IMR-90 (cell line): ENCODE measurements at regions not wholly inside any gene's neighbourhood (a gene's known extent, or its start where the extent isn't known, plus 50 kb on each side); places are given as distances from the start of the nearest gene placed in this dataset.

Experiments
- ATAC-seq: fragments of 200-7000 bp; cut with Tn5 transposase; 2 replicates; pipeline ENCODE4 v1.9.1; 2020; ENCODE audit warnings: low read depth, mild to moderate bottlenecking, moderate library complexity
- BruUV-seq: library from RNA; stranded (reverse); fragments of 400-500 nt; replicated peaks from 2 replicates; lab custom pipeline; 2021; lab: Mats Ljungman, UMichigan
- CTCF ChIA-PET: fragments of 300-600 bp; formaldehyde crosslinking; extraction: SDS; loops from one replicate; lab custom pipeline; 2021; ENCODE audit warnings: antibody characterized with exemption; lab: Yijun Ruan, JAX
- POLR2A ChIA-PET: fragments of 300-600 bp; sonication (Branson Sonifier 250); formaldehyde crosslinking; loops from one replicate; lab custom pipeline; 2022; ENCODE audit warnings: antibody characterized with exemption; ENCODE audit not compliant: unreplicated experiment; lab: Charles Lee
- DNase-seq: peaks from one replicate; pipeline ENCODE4 v3.0.0; 2013
- H2AFZ ChIP-seq: replicated peaks from 2 replicates; pipeline ENCODE3; 2013; ENCODE audit warnings: low read length, mild to moderate bottlenecking; ENCODE audit not compliant: poor library complexity
- H2AK5ac ChIP-seq: 2 replicates; pipeline ENCODE4 v1.6.1; 2013; ENCODE audit warnings: low read depth, low read length, inconsistent platforms
- H2AK9ac ChIP-seq: replicated peaks from 2 replicates; pipeline ENCODE3; 2013; ENCODE audit warnings: mild to moderate bottlenecking, low read depth, low read length, moderate library complexity; ENCODE audit not compliant: poor library complexity
- H2BK120ac ChIP-seq: 2 replicates; pipeline ENCODE4 v1.6.1; 2013; ENCODE audit warnings: low read depth, low read length, inconsistent platforms
- H2BK15ac ChIP-seq: 3 replicates; pipeline ENCODE4 v1.6.1; 2013; ENCODE audit warnings: low read depth, low read length, inconsistent platforms
- H2BK20ac ChIP-seq: 2 replicates; pipeline ENCODE4 v1.6.1; 2013; ENCODE audit warnings: low read depth, mild to moderate bottlenecking, inconsistent platforms, low read length, moderate library complexity
- H2BK5ac ChIP-seq: 2 replicates; pipeline ENCODE4 v1.6.1; 2013; ENCODE audit warnings: mild to moderate bottlenecking, low read depth, low read length, inconsistent platforms; ENCODE audit not compliant: poor library complexity, severe bottlenecking
- H3K14ac ChIP-seq: replicated peaks from 2 replicates; pipeline ENCODE4 v1.6.1; 2013; ENCODE audit warnings: low read depth, low read length, inconsistent platforms
- H3K18ac ChIP-seq: 2 replicates; pipeline ENCODE4 v1.6.1; 2013; ENCODE audit warnings: low read depth, low read length, control low read depth
- H3K23ac ChIP-seq: 2 replicates; pipeline ENCODE4 v1.6.1; 2013; ENCODE audit warnings: low read depth, low read length, inconsistent platforms
- H3K27ac ChIP-seq: 2 replicates; pipeline ENCODE4 v1.5.1; 2013; ENCODE audit warnings: mild to moderate bottlenecking, control low read depth, low read length; ENCODE audit not compliant: insufficient read depth
- H3K27me3 ChIP-seq: 2 replicates; pipeline ENCODE4 v1.6.1; 2013; ENCODE audit warnings: low read length; ENCODE audit not compliant: control insufficient read depth, insufficient read depth
- H3K36me3 ChIP-seq: 2 replicates; pipeline ENCODE4 v1.6.1; 2013; ENCODE audit warnings: low read length, mixed read lengths; ENCODE audit not compliant: control insufficient read depth, insufficient read depth
- H3K4ac ChIP-seq: 2 replicates; pipeline ENCODE4 v1.6.1; 2013; ENCODE audit warnings: low read depth, low read length, inconsistent platforms
- H3K4me1 ChIP-seq: 2 replicates; pipeline ENCODE4 v1.6.1; 2013; ENCODE audit warnings: low read length, mixed read lengths; ENCODE audit not compliant: control insufficient read depth, insufficient read depth
- H3K4me2 ChIP-seq: 2 replicates; pipeline ENCODE4 v1.6.1; 2013; ENCODE audit warnings: low read depth, mild to moderate bottlenecking, control low read depth, low read length, moderate library complexity
- H3K4me3 ChIP-seq: 2 replicates; pipeline ENCODE4 v1.5.1; 2013; ENCODE audit warnings: low read depth, mild to moderate bottlenecking, control low read depth, low read length, moderate library complexity; ENCODE audit not compliant: insufficient read depth
- H3K56ac ChIP-seq: 2 replicates; pipeline ENCODE4 v1.6.1; 2013; ENCODE audit warnings: low read length, inconsistent platforms; ENCODE audit not compliant: insufficient read depth; ENCODE audit errors: extremely low read depth
- H3K79me1 ChIP-seq, 2 experiments: 2 replicates each; pipeline ENCODE4 v1.6.1; 2013; ENCODE audit warnings: low read length in 2 of 2, inconsistent platforms in 1 of 2, low read depth in 1 of 2
- H3K9ac ChIP-seq: 2 replicates; pipeline ENCODE4 v1.6.1; 2013; ENCODE audit warnings: low read depth, low read length, control low read depth
- H3K9me1 ChIP-seq: 2 replicates; pipeline ENCODE4 v1.6.1; 2013; ENCODE audit warnings: low read length, inconsistent platforms; ENCODE audit not compliant: insufficient read depth
- H3K9me3 ChIP-seq: 2 replicates; pipeline ENCODE4 v1.6.1; 2013; ENCODE audit warnings: low read length; ENCODE audit not compliant: control insufficient read depth, insufficient read depth
- H4K20me1 ChIP-seq: 2 replicates; pipeline ENCODE4 v1.6.1; 2013; ENCODE audit warnings: low read length, inconsistent platforms; ENCODE audit not compliant: insufficient read depth
- H4K5ac ChIP-seq: 2 replicates; pipeline ENCODE4 v1.6.1; 2013; ENCODE audit warnings: mild to moderate bottlenecking, low read depth, low read length, control low read depth
- H4K8ac ChIP-seq, 2 experiments: 2 replicates each; pipeline ENCODE4 v1.6.1; 2013; ENCODE audit warnings: low read depth in 2 of 2, low read length in 2 of 2, control low read depth in 1 of 2, inconsistent platforms in 1 of 2
- H4K91ac ChIP-seq: 2 replicates; pipeline ENCODE4 v1.6.1; 2013; ENCODE audit warnings: low read depth, low read length, inconsistent platforms; ENCODE audit not compliant: insufficient read depth
- BHLHE40 ChIP-seq: fragments of 150-350 bp; IDR thresholded peaks from 2 replicates; pipeline ENCODE4 v1.6.1; 2016; ENCODE audit warnings: mild to moderate bottlenecking, low read depth, low read length
- CEBPB ChIP-seq: IDR thresholded peaks from 2 replicates; pipeline ENCODE4 v1.6.1; 2012; ENCODE audit warnings: low read depth, low read length, improper control_type of control experiment
- CHD1 ChIP-seq: IDR thresholded peaks from 2 replicates; pipeline ENCODE4 v1.6.1; 2012; ENCODE audit warnings: low read depth, low read length, improper control_type of control experiment
- ELK1 ChIP-seq: fragments of 150-350 bp; IDR thresholded peaks from 2 replicates; pipeline ENCODE4 v1.6.1; 2016; ENCODE audit warnings: low read depth, mild to moderate bottlenecking, low read length, moderate library complexity, borderline replicate concordance
- FOS ChIP-seq: fragments of 150-350 bp; IDR thresholded peaks from 2 replicates; pipeline ENCODE4 v1.6.1; 2016; ENCODE audit warnings: low read depth, low read length
- MAFK ChIP-seq: IDR thresholded peaks from 2 replicates; pipeline ENCODE4 v1.6.1; 2012; ENCODE audit warnings: low read depth, low read length, improper control_type of control experiment
- MAZ ChIP-seq: IDR thresholded peaks from 2 replicates; pipeline ENCODE4 v1.6.1; 2012; ENCODE audit warnings: low read depth, mild to moderate bottlenecking, low read length, improper control_type of control experiment, moderate library complexity, borderline replicate concordance
- MXI1 ChIP-seq: IDR thresholded peaks from 2 replicates; pipeline ENCODE4 v1.6.1; 2012; ENCODE audit warnings: low read depth, mild to moderate bottlenecking, low read length, moderate library complexity, borderline replicate concordance
- NFE2L2 ChIP-seq: fragments of 150-350 bp; IDR thresholded peaks from 2 replicates; pipeline ENCODE4 v1.6.1; 2016; ENCODE audit warnings: low read depth, mild to moderate bottlenecking, low read length
- POLR2A ChIP-seq: IDR thresholded peaks from 2 replicates; pipeline ENCODE4 v1.6.1; 2012; ENCODE audit warnings: mild to moderate bottlenecking, low read depth, low read length
- RAD21 ChIP-seq: IDR thresholded peaks from 2 replicates; pipeline ENCODE4 v1.6.1; 2012; ENCODE audit warnings: low read length, improper control_type of control experiment
- RCOR1 ChIP-seq: IDR thresholded peaks from 2 replicates; pipeline ENCODE4 v1.6.1; 2012; ENCODE audit warnings: mild to moderate bottlenecking, low read length, improper control_type of control experiment; ENCODE audit not compliant: insufficient replicate concordance
- RFX5 ChIP-seq: IDR thresholded peaks from 2 replicates; pipeline ENCODE4 v1.8.0; 2012; ENCODE audit warnings: low read depth, mild to moderate bottlenecking, low read length, moderate library complexity
- SMC3 ChIP-seq: fragments of 150-350 bp; IDR thresholded peaks from 2 replicates; pipeline ENCODE4 v1.6.1; 2016; ENCODE audit warnings: low read depth, mild to moderate bottlenecking, antibody characterized with exemption, low read length, moderate library complexity
- USF2 ChIP-seq: fragments of 150-350 bp; IDR thresholded peaks from 2 replicates; pipeline ENCODE4 v1.6.1; 2017; ENCODE audit warnings: mild to moderate bottlenecking, antibody characterized with exemption, low read length, low read depth
- WGBS, 2 experiments: methylation state at CpG; one replicate each; pipeline versions ENCODE4 v1.1.5 to v1.1.7; 2013; ENCODE audit warnings: missing lambda C conversion rate in 2 of 2; ENCODE audit not compliant: insufficient read length in 1 of 2; ENCODE audit errors: extremely low coverage in 2 of 2; 5-methylcytosine and 5-hydroxymethylcytosine counted together
- dilution Hi-C: fragments of 300-500 bp; cut with HindIII; formaldehyde crosslinking; loops from one replicate; pipeline ENCODE4 v1.14.3; 2018; ENCODE audit warnings: low sequenced_read_pairs; ENCODE audit not compliant: unreplicated experiment
- in situ Hi-C: fragments of 300-500 bp; cut with MboI; formaldehyde crosslinking; loops from 3 replicates; pipeline ENCODE4 v1.14.3; 2019; ENCODE audit warnings: low sequenced_read_pairs, inconsistent platforms, mixed read lengths
- intact Hi-C: fragments of 100-400 bp; cut with micrococcal nuclease; formaldehyde crosslinking; loops from 2 replicates; pipeline ENCODE4 v1.10.0; 2022
- TF ChIP-seq, protein P1 (sequence below): conservative IDR thresholded peaks from 2 replicates; pipeline ENCODE4 v1.5.1; 2012; ENCODE audit warnings: mild to moderate bottlenecking, low read depth, low read length, improper control_type of control experiment

DNA sequence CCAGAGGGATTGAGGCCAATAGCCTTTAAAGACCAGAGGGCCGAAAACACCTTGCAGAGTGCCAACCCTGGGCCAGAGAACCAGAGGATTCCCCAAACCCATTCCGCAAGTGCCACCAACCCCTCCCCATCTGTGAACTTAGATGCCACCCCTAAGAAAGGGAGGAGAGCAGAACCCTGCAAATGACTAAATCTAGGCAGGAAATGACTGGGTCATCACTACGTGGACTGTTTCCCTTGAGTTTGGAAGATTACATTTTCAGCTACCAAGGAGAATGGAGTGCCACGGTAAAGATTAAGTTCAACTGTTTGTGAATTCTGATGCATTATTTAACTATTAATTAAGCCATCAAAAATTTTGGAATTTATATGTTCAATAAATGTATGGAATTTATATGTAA is 142.8 kb downstream of the ENC1 start:
- no peak overlapping the region for H2BK120ac ChIP-seq
- no peak overlapping the region for H2AFZ ChIP-seq
- no peak overlapping the region for H3K4me2 ChIP-seq
- H3K14ac ChIP-seq: no peak overlapping the region
- no peaks in the 10 kb centered on the region for H3K9me3 ChIP-seq
- DNase-seq: peak; percentile 25
- dilution Hi-C loops (no loop called here), in situ Hi-C loops (no loop called here), intact Hi-C loops (loop anchor here (10.0 kb wide), 1 partner anchor 137 kb away; no protein-coding TSS in a partner anchor)
- no CpG with 5 or more reads among the region's 4 CpGs for WGBS, 2 experiments
- ChIA-PET POLR2A (no interaction called here), CTCF (no interaction called here)
- H2AK5ac ChIP-seq: no peak overlapping the region
- no peak overlapping the region for H4K91ac ChIP-seq
- H4K5ac ChIP-seq: no peak overlapping the region
- H2BK20ac ChIP-seq: no peak overlapping the region
- H2BK15ac ChIP-seq: no peak overlapping the region
- H3K4ac ChIP-seq: no peak overlapping the region
- H3K23ac ChIP-seq: no peak overlapping the region
- no peak for ATAC-seq
- BruUV-seq: no TSS peak
- no peak overlapping the region for H3K56ac ChIP-seq
- no peak overlapping the region for H3K9ac ChIP-seq
- no peak overlapping the region for H3K4me3 ChIP-seq
- TF ChIP-seq MAFK (no peak), ELK1 (no peak), RFX5 (no peak), RAD21 (no peak), RCOR1 (no peak), CEBPB (no peak), POLR2A (no peak), NFE2L2 (no peak), FOS (no peak), USF2 (no peak), MAZ (no peak), MXI1 (no peak), CHD1 (no peak), BHLHE40 (no peak), SMC3 (no peak)
- TF ChIP-seq, protein P1, sequence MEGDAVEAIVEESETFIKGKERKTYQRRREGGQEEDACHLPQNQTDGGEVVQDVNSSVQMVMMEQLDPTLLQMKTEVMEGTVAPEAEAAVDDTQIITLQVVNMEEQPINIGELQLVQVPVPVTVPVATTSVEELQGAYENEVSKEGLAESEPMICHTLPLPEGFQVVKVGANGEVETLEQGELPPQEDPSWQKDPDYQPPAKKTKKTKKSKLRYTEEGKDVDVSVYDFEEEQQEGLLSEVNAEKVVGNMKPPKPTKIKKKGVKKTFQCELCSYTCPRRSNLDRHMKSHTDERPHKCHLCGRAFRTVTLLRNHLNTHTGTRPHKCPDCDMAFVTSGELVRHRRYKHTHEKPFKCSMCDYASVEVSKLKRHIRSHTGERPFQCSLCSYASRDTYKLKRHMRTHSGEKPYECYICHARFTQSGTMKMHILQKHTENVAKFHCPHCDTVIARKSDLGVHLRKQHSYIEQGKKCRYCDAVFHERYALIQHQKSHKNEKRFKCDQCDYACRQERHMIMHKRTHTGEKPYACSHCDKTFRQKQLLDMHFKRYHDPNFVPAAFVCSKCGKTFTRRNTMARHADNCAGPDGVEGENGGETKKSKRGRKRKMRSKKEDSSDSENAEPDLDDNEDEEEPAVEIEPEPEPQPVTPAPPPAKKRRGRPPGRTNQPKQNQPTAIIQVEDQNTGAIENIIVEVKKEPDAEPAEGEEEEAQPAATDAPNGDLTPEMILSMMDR: no peak
- H2BK5ac ChIP-seq: no peak overlapping the region
- H4K8ac ChIP-seq: no peak overlapping the region
- H4K20me1 ChIP-seq: no peaks in the 10 kb centered on the region
- H2AK9ac ChIP-seq: no peak overlapping the region
- no peak overlapping the region for H3K18ac ChIP-seq
- H3K4me1 ChIP-seq: no peaks in the 10 kb centered on the region; the same call in 1 of the 2 replicates
- H3K79me1 ChIP-seq: no peaks in the 10 kb centered on the region
- 0 out of 2 replicates have a peak, but pooled peaks cover 5% of the 10 kb centered on the region for H3K9me1 ChIP-seq
- peaks cover 2% of the 10 kb centered on the region; the same call in 1 of the 2 replicates for H3K27me3 ChIP-seq
- no peaks in the 10 kb centered on the region for H3K36me3 ChIP-seq
- H3K27ac ChIP-seq: no peak overlapping the region
